GM21529 (cell line): ENCODE measurements at regions not wholly inside any gene's neighbourhood (a gene's known extent, or its start where the extent isn't known, plus 50 kb on each side); places are given as distances from the start of the nearest gene placed in this dataset.

Experiments
- ATAC-seq: cut with Tn5 transposase; IDR thresholded peaks from one replicate; pipeline ENCODE4 v1.9.1; 2021; ENCODE audit not compliant: unreplicated experiment

DNA sequence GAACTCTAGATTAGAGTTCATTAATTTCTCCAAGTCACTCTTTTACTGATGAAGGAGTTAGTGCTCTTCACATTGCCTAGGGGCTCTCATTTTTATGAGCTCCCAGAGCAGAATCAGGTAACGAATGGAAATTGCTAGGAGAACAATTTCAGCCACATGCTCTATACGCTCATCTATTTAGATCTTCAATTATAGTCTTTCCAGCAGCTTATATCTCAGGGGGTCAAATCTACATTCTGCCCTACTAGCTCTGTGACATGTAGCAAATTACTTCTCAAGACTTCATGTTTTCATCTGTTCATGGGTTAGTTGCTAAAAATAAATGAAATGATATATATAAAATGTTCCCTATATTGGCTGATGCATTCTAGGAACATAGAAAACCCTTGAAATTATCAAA, 183.6 kb downstream of the PLPP3 start:
- no peak for ATAC-seq

DNA sequence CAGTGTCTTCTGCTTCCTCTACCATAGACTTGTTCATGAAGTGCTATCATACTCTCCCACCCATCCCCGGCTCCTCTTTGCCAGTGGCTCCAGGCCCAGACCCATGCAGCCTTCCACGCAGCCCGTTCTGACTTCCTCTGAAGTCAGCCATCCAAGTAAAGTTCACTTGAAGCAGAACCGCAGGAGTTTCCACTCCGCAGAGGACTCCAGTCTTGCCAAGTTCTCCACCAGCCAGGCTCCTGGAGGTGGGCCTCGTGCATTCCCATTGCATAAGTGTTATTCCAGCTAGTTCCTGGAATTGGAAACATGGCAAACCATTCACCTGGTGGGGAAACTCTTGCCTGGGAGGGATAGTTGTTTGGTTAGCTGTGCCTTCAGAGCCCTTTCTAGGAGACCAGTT, 185.1 kb downstream of the PLPP3 start:
- no peak for ATAC-seq

DNA sequence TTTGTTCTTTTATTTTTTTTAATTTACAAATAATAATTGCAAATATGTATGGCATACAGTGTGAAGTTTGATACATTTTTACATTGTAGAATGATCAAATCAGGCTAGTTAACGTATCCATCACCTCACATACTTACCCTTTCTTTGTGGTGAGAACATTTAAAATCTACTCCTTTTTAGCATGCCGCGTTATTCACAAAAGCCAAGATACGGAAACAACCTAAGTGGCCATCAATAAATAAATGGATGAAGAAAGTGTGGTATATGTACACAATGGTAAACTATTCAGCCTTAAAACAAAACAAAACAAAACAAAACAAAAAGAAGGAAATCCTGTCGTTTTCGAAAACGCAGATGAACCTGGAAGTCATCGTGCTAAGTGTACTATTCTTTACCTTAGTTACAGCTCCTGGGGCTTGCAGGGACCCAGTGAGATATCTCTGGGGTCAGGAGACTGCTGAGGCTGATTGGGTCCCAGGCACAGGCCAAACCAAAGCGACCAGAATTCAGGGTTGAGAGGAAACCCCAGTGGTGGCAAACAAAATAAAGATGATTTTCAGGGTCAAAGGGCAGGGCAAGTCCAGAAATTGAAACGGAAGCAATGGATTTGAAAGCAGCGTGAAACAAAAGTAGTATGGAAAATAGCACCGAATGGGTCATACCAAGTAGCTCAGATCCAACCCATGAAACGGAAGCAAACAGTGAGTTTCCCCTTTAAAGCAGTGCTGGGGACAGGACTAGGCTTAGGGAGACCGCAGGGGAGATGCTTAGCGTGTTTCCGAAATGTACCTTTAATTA, 188.2 kb downstream of the PLPP3 start:
- ATAC-seq = no peak

DNA sequence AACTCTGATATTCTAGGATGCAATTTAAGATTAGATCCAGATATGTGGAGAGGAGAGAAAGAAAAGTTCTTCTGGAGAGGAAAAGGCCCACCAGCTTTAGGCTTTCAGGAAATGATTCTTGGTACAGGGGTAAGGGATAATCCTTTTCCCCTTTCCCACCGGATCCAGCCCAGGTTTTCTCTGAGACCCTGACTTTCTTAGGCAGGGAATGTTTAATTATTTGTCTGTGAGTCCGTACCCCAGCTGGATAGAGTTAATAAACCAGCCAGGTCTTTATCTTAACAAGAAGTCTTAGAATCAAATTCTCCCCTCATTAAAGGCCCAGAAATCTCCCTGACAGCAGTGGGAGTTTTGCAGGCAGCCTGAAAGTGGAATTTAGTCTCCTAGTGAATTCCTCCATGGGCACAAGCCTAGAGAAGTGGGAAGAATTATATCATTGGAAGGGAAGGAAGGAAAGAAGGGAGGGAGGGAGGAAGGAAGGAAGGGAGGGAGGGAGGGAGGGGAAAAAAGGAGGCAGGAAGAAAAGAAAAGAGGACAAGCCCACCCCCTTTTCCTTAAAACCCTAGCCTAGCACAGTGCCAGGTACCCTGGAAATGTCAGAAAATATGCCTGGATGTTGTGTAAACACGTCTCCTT, 189.0 kb downstream of the PLPP3 start:
- no peak for ATAC-seq

DNA sequence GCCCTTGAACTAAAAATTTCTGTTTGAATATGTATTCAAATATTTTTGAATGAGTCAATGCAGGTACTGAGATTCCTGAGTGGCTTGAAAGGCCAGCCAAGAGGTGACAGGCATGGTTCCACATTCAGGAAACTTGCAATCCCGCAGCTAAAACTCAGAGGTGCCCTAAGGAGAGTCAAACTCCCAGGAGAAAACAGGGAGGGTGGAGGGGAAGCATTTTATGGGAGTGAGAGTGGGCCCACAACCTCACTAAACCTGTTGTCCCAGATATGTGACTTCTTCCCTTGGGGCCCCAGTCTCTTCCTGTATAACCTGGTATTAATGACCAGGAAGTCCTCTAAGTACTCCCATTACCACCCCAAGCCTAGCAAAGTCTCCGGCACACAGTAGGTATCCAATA, 189.6 kb downstream of the PLPP3 start:
- ATAC-seq = no peak

DNA sequence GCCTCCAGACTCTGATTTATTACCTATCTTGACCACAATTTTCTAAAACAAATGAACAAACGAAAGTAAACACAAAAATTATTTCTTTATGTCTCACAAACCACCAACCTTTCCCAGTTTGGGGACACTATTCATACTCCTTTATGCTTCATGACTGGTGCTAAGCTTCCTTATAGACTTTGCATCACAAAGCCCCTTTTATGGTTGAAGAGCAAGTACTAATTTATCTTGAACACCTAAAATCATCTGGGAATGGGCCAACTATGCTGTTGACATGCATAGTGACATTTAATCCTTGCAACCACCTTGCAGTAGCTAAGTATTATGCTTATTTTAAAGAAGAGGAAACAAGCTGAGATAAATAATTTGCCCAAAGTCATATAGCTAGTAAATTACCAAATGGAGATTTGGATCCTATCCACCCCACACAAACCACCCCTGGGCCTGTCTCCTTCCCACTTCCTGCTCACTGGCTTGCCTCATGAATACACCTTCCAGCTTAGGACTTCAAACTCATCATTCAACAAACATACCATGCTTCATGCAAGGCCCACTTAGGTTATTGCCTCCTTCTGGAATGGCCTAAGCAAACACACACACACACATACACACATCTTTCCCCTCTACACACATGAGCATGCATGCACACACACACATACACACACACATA, 192.2 kb downstream of the PLPP3 start:
- ATAC-seq = no peak

DNA sequence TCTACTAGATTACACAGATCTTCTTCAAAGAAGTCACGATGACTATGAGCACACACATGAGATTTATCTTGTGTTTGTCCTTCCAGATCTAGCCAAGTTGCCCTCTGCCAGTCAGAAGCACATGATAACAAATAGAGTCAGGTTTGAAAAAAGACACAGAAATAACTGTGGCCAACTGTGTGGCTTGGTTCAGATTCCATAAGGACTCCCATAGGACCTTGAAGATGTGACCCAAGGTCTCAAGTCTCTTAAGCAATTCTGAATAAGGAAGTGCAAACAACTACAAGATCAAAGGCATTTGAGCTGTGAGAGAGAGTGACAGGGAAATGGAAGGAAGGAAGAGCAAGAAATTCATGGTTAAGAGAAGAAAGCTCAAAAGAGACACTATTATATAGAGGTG, 194.0 kb downstream of the PLPP3 start:
- ATAC-seq = no peak

DNA sequence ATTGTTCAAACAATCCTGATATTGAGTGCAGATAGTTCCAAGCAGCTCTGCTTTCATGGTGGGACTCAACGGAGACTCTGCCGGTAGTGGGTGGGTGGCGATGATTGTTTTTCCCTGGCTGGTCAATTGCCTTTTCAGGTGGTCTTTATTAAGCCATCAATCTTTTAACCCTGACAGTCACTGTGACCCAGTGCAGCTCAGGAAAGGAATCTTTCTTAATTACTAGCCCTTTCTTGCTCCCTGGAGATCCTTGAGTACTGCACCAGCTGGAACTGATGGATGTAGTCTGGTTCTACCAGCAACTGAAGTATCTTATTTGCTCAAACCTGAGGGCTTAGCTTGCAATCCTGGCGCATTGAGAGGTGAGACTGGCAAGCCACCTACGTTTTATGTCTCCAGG, 196.4 kb downstream of the PLPP3 start:
- ATAC-seq = no peak

DNA sequence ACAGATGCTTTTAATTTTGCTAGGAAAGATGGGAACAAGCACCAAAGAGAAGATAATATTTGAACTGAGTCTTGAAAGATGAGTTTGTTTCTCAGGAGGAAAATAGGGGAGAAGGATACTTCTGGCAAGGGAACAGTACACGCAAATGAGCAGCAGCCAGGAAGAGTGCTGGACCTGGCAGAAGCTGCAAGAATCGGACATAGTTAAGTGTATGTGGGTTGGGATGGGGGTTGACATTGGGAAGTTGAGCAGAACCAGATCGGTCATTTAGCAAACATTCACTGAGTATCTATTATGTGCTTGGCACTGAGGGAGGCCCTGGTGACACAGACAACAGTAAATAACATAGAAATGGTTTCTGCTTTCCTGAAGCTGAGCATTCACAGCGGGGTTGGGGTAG, 198.8 kb downstream of the PLPP3 start:
- no peak for ATAC-seq

DNA sequence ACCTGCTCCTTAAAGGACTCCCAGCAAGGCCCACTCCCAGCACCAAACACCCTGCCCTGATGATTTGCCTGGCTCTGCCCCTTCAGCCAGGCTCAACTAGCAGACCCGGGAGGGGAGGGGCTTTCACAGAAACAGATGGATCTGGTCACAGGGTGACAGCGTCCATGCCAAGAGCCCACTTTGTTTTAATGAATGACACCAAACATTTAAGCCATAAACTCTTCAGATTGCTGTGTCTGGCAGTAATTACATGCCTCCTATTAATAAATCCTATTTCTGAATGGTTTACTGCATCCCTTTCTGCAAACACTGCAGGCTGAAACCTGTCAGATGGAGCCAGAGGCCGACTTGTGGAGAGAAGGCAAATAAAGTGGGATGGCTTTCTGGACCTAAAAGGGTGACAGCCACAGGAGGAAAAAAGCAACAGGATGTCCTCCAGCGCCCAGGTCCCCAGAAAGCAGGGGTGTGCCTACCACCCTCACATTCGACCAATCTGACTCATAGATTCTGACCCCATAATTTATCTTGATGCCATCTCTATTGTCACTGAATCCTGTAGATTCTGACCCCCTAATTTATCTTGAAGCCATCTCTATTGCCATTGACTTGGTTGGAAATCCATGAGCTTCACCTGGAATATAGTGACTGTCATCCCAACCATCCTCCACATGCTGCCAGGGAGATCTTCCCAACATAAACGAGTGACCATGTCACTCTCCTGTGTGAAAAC, 200.9 kb downstream of the PLPP3 start:
- no peak for ATAC-seq

DNA sequence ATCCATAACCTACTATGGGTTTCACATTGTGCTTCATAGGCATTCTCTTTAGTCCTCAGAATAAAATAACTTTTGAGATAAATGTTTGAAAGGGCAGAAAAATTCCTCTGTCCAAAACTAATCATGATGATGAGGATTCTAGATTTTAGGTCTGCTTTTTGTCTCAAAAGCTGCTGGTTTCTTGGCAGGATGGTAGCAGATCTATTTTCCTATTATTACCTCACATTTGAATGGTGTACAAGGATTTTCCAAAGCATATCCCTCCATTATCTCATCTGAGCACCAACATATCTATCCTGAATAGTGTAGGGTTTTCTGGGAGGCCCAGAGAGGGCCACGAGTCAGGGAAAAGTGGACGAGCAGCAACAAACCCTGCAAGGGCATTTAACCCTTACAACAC, 201.9 kb downstream of the PLPP3 start:
- ATAC-seq = no peak

DNA sequence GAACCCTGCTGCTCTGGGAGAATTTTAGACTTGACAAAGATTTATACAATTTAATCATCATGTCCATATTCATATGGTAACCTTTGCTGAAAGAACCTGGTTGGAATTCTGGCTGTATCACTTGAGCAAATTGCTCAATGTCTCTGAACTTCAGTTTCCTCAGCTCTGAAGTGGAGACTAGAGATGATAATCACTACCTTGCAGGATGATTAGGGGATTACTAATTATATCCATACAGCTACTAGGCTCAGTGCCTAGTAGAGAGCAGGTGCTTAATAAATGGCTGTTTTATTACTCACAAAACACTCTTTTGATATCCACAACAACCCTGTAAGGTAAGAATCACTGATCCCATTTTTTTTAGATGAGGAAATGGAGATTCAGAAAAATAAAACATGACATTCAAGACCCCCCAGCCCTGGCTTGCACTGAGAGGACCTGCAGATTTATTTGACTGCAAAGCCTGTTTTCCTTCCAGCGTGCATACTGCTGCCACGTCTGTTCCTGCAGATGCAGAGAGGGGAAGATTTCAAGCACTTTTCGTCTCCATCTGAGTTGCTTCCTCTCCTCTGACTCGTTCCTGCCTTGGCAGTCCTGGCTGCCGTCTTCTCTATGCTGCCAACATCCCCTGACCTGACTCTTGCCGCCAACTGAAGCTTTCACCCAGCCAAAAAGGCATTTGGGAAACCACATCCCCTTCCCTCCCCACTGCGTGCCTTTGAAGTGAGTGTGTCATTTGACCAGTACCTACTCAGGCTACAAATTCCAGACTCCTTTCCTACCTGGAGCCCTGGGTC, 203.0 kb downstream of the PLPP3 start:
- no peak for ATAC-seq

DNA sequence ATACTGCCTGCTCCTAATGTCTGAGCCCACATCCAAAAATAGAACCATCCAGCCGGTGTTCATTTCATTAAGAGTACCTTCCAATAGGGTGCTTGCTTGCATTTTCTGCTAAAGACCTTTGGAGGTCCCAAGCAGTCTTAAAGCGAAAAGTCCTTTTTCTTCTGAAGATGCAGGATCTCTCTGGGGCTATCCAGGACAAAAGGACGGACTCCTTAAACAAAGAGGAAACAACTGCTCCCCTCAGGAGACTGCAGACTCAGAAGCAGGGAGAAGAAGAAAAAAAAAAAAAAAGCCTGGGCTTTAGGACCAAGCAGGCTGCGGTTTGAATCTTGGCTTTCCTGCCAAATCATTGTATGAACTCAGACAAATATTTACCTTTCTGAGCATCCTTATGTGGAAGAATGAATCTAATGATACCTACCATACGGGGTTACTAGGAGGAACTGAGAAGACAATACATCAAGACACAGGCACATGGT, 204.0 kb downstream of the PLPP3 start:
- ATAC-seq = no peak

DNA sequence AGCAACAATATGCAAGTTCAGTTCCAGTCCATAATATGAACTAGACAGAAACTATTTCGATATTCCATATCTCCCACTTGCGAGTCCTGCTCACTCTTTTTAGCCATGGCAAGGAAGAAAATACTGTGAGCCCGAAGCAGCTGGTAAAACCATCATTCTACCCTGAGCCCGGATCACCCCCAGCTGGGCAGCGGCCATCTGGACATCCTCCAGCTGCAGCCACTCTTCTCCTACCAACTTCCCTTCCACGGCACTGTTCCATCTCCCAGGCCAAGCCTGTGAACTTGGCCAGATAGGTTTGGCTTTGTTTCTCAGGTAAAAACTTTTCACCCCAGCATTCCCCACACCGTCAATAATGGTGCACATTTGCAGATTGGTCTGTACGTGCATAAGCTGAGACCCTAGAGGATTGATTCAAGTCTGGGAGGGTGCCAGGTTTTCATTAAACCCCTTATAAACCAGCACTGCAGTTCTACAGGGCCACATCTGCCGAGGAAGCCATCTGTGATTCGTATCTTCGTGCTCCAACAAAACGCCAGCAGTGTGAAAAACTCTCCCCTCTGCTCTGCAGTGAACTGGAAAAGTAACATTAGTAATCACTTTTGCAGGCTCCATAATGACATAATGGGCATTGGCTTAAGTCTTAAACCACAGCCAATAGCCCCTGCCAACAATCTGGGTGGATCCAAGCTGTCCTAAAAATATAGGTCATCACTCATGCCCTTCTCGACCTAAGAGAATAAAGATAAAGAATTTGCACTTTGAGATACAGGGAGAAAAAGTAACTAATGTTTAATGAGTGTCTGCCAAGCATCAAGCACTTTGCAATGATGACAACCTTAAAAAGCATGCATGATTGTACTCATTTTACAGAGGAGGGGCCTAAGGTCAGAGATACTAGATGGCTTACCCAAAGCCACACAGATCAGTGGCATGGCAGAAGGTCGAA, 205.1 kb downstream of the PLPP3 start:
- no peak for ATAC-seq

DNA sequence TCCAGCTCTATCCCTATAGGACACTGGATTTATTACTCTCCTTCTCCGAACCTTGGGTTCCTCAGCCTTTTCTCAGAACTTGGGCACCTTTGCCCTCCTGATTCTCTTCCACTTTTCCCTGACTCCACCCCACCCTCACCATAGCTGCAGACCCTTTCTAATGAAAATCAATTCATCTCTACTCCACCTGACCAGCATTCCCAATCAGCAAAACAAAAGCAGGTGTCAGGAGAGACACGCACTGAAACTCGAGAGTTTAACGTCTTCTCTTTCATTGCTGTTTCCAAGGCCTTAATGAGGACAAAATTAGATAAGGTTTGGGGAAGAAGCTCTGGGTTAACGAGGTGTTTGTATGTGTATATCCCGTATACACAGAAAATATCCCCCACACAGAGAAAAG, 208.8 kb downstream of the PLPP3 start:
- ATAC-seq = no peak

DNA sequence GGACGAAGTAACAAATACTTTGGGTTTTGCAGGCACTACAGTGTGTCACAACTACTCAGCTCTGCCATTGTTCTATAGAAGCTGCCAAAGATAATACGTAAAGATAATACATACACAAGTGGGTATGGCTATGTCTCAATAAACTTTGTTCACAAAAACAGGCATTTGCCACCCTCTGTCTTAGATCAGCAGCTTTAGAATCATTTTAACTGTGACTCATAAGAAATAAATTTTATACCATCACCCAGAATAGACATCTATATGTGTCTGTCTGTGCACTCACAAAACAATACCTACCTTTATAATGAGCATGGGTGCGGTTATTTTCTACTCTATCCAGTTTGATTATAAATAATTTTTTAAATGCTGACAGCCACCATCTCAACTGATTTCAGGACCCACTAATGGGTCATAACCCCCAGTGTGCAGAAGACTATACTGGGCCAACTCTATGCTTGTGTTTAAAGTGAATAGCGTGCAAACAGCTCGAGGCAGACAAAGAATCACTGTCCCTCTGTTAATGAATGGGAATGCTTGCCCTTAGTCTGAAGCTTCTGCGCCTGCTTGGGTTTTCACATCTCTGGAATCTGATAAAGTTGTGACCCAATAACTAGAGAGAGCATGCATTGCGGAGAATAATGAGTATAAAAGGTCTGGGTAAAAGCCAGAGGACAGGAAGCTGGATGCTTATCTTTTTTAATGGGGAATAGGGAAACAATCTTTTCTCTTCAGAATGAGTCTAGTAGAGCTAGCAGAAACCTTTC, 216.2 kb downstream of the PLPP3 start:
- no peak for ATAC-seq

DNA sequence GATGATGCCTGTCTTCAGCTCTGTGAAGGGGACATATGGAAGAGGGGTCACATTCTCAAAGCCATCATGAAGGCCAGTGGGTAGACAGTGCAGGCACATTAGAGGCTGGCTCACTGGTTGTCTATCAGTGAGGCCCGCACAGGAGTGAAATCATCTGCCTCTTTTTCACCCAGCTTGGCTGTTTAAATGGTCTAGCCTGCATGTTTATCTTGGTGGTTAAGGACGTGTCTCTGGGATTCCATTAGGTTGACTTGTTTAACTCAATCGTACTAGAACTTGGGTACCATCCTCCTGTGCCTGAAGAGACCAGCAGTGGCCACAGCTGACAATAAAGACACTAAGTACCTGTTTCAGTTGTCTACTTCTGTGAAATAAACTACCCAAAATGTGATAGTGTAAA, 219.3 kb downstream of the PLPP3 start:
- no peak for ATAC-seq

DNA sequence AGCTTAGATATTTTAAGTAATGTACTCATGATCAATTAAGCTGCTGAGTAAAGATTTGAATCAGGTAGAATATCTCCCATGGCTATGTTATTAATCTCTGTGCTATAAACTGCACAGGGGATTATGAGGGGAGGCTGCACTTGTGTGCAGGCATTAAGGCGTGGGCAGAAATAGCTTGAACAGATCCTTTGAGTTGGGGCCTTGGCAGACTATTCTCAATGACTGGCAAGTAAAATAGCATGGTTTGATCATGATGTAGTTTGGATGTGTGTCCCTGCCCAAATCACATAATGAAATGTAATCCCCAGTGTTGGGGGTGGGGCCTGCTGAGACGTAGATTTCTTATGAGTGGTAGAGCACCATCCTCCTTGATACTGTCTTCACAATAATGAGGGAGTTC, 220.3 kb downstream of the PLPP3 start:
- ATAC-seq = no peak
